ENCODE measurements at regions not wholly inside any gene's neighbourhood (a gene's known extent, or its start where the extent isn't known, plus 50 kb on each side); places are given as distances from the start of the nearest gene placed in this dataset.

DNA sequence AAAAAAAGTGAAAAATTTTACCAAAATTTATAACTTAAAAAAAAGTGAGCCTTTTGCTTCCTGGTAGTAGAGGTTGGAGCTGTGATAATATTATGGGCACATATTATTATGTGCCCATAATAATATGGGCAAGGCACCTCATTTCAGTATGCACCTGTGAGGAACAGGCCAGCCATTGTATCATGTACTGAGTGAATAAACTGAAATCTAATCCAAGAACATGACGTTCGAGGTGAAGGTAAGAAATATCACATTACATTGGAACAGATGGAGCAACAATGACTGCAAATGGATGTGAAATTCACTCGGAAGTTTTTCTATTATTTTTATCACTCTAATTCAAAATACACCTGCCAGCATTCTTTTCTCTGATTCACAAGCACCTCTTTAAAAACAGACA, 216.0 kb downstream of the KLF6 start:
- H3K27ac ChIP-seq: no peak overlapping the region

DNA sequence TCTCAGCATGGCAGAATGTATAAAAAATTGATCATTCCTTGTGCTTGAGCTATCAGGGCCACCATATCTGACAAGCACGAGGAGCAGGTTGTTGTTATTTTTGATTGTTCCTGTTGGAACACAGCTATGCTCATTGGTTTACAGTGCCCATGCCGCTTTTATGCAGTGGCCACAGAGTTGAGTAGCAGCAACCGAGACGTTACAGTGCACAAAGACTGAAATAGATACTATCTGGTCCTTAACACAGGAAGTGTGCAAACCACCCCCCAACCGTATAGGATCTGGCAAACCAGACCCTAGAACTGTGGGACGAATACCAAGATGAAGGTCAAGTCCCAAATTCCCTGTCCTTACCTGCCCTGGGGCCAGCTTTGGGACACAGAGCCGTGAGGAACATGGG, 216.6 kb downstream of the KLF6 start:
- no peak overlapping the region for H3K4me3 ChIP-seq (ENCODE audit: low read depth, low read length)
- TF ChIP-seq, protein P1, sequence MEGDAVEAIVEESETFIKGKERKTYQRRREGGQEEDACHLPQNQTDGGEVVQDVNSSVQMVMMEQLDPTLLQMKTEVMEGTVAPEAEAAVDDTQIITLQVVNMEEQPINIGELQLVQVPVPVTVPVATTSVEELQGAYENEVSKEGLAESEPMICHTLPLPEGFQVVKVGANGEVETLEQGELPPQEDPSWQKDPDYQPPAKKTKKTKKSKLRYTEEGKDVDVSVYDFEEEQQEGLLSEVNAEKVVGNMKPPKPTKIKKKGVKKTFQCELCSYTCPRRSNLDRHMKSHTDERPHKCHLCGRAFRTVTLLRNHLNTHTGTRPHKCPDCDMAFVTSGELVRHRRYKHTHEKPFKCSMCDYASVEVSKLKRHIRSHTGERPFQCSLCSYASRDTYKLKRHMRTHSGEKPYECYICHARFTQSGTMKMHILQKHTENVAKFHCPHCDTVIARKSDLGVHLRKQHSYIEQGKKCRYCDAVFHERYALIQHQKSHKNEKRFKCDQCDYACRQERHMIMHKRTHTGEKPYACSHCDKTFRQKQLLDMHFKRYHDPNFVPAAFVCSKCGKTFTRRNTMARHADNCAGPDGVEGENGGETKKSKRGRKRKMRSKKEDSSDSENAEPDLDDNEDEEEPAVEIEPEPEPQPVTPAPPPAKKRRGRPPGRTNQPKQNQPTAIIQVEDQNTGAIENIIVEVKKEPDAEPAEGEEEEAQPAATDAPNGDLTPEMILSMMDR (IDR thresholded peaks at IDR 0.05; ENCODE audit: low read depth, low read length): no peak
- no peak for DNase-seq
- H3K27ac ChIP-seq: no peak overlapping the region
- H3K36me3 ChIP-seq: no peaks in the 10 kb centered on the region
- H3K9me3 ChIP-seq (ENCODE audit: severe bottlenecking): no peaks in the 10 kb centered on the region
- H3K27me3 ChIP-seq (ENCODE audit: insufficient read depth, low read depth, severe bottlenecking): no peaks in the 10 kb centered on the region

More for the DNA sequence above, 216.0 kb downstream of the KLF6 start:
- Histone ChIP-seq H3K36me3 (no peaks in the 10 kb centered on the region), H3K9me3 (ENCODE audit: severe bottlenecking) (no peaks in the 10 kb centered on the region), H3K4me3 (ENCODE audit: low read depth, low read length) (no peak overlapping the region), H3K27me3 (ENCODE audit: insufficient read depth, low read depth, severe bottlenecking) (no peaks in the 10 kb centered on the region)
- no peak for DNase-seq
- TF ChIP-seq, protein P1 (IDR thresholded peaks at IDR 0.05; ENCODE audit: low read depth, low read length): no peak

DNA sequence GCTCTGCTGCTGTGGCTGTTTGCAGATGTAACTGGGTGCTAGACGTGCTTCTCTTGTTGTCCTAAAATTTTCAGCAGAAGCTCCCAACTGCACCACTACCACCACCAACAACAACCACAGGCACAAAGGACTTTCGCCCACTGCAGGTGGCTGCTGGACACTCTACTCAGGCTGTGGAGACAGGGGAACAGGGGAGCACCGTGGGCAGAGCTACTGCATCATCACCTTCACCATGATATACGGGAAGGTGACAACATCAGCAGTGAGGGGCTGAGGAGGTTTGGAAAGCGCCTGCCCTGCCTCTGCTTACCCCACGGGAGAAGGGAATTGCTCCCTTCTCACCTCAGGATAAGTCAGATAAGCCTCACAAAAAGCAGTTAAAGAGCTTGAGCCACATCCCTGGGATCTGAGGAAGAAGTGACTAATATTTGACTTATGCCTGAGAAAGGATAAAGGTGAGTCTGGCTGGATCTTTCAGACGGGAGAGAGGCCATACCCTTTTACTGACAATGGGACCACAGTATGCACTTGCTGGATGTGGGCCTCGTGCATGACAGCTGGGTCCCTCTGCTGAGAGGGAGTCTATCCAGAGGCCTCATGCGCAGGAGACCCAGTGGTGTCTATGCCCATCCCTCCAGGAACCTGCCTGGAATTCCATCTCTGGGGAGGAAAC, 217.6 kb downstream of the KLF6 start:
- Histone ChIP-seq H3K4me3 (ENCODE audit: low read depth, low read length) (no peak overlapping the region), H3K36me3 (no peaks in the 10 kb centered on the region), H3K27ac (no peak overlapping the region), H3K9me3 (ENCODE audit: severe bottlenecking) (no peaks in the 10 kb centered on the region), H3K27me3 (ENCODE audit: insufficient read depth, low read depth, severe bottlenecking) (no peaks in the 10 kb centered on the region)
- TF ChIP-seq, protein P1 (IDR thresholded peaks at IDR 0.05; ENCODE audit: low read depth, low read length): no peak
- no peak for DNase-seq

DNA sequence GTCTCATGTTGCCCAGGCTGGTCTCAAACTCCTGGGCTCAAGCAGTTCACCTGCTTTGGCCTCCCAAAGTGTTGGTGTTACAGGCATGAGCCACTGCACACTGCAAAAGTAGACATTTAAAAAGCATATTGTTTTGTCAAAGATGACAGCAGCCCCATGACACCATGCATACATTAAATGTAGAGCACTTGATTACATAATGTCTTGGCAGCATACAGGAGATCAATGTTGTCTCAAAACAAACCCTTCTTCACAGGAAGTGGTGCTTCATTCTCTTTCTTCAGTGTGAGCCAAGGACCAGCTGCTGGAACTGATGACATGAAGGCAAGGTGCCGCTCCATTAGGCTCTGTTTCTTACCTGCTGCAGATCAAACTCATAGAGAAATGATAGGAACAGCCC, 218.4 kb downstream of the KLF6 start:
- H3K36me3 ChIP-seq: no peaks in the 10 kb centered on the region

DNA sequence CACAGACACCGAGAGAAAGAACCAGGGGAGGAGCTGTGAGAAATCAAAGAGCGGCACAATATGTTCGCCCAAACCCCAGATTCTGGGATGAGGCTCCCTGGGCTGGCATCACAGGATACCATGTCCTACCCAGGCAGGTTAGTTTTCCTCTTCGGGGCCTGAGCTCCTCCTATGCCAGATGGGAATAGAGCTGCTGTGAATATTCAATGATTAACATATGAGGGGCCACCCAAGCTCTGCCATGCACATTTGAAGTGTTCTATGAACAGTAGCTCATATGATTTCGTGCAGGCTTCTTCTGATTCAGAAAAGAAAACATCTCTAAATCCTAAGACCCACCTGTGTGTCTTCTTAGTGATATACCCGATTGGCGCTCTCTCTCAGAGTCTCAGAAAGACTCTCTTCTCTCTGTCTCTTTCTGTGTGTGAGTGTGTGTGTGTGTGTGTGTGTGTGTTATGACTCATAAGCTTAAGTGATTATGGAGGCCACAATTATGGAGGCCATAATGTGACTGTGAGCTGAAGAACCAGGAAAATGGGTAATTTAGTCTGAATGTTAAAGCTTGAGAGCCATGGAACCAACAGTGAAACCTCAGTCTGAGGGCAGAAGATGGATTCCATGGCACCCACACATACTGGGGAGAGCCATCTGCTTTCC, 220.5 kb downstream of the KLF6 start:
- Histone ChIP-seq H3K27me3 (ENCODE audit: insufficient read depth, low read depth, severe bottlenecking) (no peaks in the 10 kb centered on the region), H3K36me3 (no peaks in the 10 kb centered on the region), H3K27ac (no peak overlapping the region), H3K9me3 (ENCODE audit: severe bottlenecking) (no peaks in the 10 kb centered on the region), H3K4me3 (ENCODE audit: low read depth, low read length) (no peak overlapping the region)
- TF ChIP-seq, protein P1 (IDR thresholded peaks at IDR 0.05; ENCODE audit: low read depth, low read length): no peak
- no peak for DNase-seq

More for the DNA sequence above, 218.4 kb downstream of the KLF6 start:
- Histone ChIP-seq H3K9me3 (ENCODE audit: severe bottlenecking) (no peaks in the 10 kb centered on the region), H3K4me3 (ENCODE audit: low read depth, low read length) (no peak overlapping the region), H3K27me3 (ENCODE audit: insufficient read depth, low read depth, severe bottlenecking) (no peaks in the 10 kb centered on the region), H3K27ac (no peak overlapping the region)
- no peak for DNase-seq
- TF ChIP-seq, protein P1 (IDR thresholded peaks at IDR 0.05; ENCODE audit: low read depth, low read length): no peak

Data from WERI-Rb-1 (cell line).